Urothelium cell line (cell line): ENCODE measurements at regions not wholly inside any gene's neighbourhood (a gene's known extent, or its start where the extent isn't known, plus 50 kb on each side); places are given as distances from the start of the nearest gene placed in this dataset.

Experiments
- DNase-seq: peaks from one replicate; pipeline ENCODE4 v3.0.0; 2011; ENCODE audit warnings: low spot score, mixed read lengths
- FAIRE-seq: peaks from 2 replicates; lab custom pipeline; 2011; peaks lifted over from hg19 to GRCh38; lab: Jason Lieb, UNC

- DNase-seq, result no peak
- no peak for FAIRE-seq
Observed at GRCh38 chr7:114138587-114138986, 219.8 kb upstream of the PPP1R3A start.

- FAIRE-seq (no peak), DNase-seq (no peak)
Observed at GRCh38 chr7:114133717-114134116, 214.9 kb upstream of the PPP1R3A start.

GRCh38 chr7:114130866-114131265, 212.1 kb upstream of the PPP1R3A start:
- FAIRE-seq (no peak), DNase-seq (no peak)

GRCh38 chr7:114128880-114129279, 210.1 kb upstream of the PPP1R3A start:
- DNase-seq, result no peak
- FAIRE-seq, result no peak

GRCh38 chr7:114126095-114126494, 207.3 kb upstream of the PPP1R3A start:
- DNase-seq, result no peak
- FAIRE-seq, result no peak

GRCh38 chr7:114112806-114113205, 194.0 kb upstream of the PPP1R3A start:
- FAIRE-seq (no peak), DNase-seq (no peak)

GRCh38 chr7:114110666-114111065, 191.9 kb upstream of the PPP1R3A start:
- DNase-seq (no peak), FAIRE-seq (no peak)

GRCh38 chr7:114109721-114110120, 190.9 kb upstream of the PPP1R3A start:
- DNase-seq (no peak), FAIRE-seq (no peak)

GRCh38 chr7:114109304-114109703, 190.5 kb upstream of the PPP1R3A start:
- FAIRE-seq, result no peak
- no peak for DNase-seq

- DNase-seq (no peak), FAIRE-seq (no peak)
Observed at GRCh38 chr7:114108510-114108909, 189.7 kb upstream of the PPP1R3A start.

- FAIRE-seq, result no peak
Observed at GRCh38 chr7:114107522-114107921, 188.7 kb upstream of the PPP1R3A start.

GRCh38 chr7:114104035-114104434, 185.2 kb upstream of the PPP1R3A start:
- DNase-seq, result no peak
- FAIRE-seq, result no peak

More at GRCh38 chr7:114107522-114107921, 188.7 kb upstream of the PPP1R3A start:
- DNase-seq, result no peak

- FAIRE-seq (no peak), DNase-seq (no peak)
Observed at GRCh38 chr7:114102996-114103395, 184.2 kb upstream of the PPP1R3A start.

GRCh38 chr7:114102131-114102530, 183.3 kb upstream of the PPP1R3A start:
- DNase-seq (no peak), FAIRE-seq (no peak)

- DNase-seq, result no peak
- no peak for FAIRE-seq
Observed at GRCh38 chr7:114100810-114101209, 182.0 kb upstream of the PPP1R3A start.

GRCh38 chr7:114099337-114099736, 180.5 kb upstream of the PPP1R3A start:
- no peak for DNase-seq
- FAIRE-seq, result no peak

GRCh38 chr7:114095885-114096284, 177.1 kb upstream of the PPP1R3A start:
- no peak for DNase-seq
- no peak for FAIRE-seq

GRCh38 chr7:114088470-114088940, 169.7 kb upstream of the PPP1R3A start:
- no peak for DNase-seq
- no peak for FAIRE-seq

GRCh38 chr7:114087653-114088469, 169.1 kb upstream of the PPP1R3A start:
- DNase-seq, result no peak
- FAIRE-seq, result no peak

- DNase-seq, result no peak
- no peak for FAIRE-seq
Observed at GRCh38 chr7:114086914-114087652, 168.3 kb upstream of the PPP1R3A start.

- DNase-seq, result no peak
- no peak for FAIRE-seq
Observed at GRCh38 chr7:114086537-114086913, 167.7 kb upstream of the PPP1R3A start.
